ENCODE measurements at regions not wholly inside any gene's neighbourhood (a gene's known extent, or its start where the extent isn't known, plus 50 kb on each side); places are given as distances from the start of the nearest gene placed in this dataset.

- TF ChIP-seq YY1 (IDR thresholded peaks at IDR 0.05; ENCODE audit: insufficient read depth, insufficient read length) = no peak
- TF ChIP-seq ZNF274 (IDR thresholded peaks at IDR 0.05; ENCODE audit: low read depth, low read length) = no peak
- TF ChIP-seq SUZ12 (IDR thresholded peaks at IDR 0.05; ENCODE audit: extremely low read depth, insufficient read depth, insufficient read length) = no peak
Observed at GRCh38 chr7:123308254-123308951, 108.6 kb upstream of the SLC13A1 start.

Measured in NT2/D1 (cell line).